Putamen (tissue), 1 donor: ENCODE measurements at regions not wholly inside any gene's neighbourhood (a gene's known extent, or its start where the extent isn't known, plus 50 kb on each side); places are given as distances from the start of the nearest gene placed in this dataset.
"Not testable (repeated sequence)": the region's sequence is repeated elsewhere in the genome, so short reads cannot be mapped to it uniquely, and the experiment has no call there.

Experiments used
- DNase-seq: peaks from one replicate; pipeline ENCODE4 v3.0.0-alpha.2; 2016; ENCODE audit warnings: low spot score

DNA sequence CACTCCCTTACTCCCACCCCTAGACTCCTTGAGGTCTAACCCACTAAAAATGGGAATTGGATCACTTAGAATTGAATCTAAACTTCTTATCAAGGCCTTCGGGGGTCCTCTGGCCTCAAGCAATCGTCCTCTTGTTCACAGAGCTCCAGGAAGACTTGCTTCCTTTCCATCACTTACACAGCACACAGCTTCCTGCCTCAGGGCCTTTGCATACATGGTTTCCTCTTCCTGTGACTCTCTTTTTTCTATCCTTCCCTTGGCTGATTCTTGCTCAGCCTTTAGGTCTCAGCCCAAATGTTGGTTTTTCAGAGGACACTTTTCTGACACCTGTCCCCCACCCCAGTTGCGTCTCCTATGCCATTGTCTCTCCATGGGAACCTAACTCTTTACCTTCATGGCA is 50.0 kb upstream of the ALDH1B1 start:
- no peak for DNase-seq

DNA sequence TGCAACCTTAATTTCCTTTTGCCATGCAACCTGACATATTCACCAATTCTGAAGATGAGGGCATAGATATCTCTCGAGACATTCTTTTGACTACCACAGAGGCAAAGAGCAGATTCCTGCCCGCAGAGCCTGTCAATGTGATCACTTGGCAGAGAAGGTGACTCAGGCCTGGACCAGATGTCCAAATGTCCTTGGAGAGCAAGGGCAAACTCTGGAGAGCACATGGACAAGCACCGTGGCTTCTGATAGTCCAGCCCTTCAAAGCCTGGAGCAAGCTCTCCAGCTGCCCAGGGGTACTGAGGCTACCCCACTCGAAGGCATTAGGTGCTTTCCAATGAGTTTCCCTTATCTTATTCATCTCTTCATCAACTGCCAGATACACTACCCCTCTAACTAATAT is 50.4 kb upstream of the ALDH1B1 start:
- DNase-seq: no peak

DNA sequence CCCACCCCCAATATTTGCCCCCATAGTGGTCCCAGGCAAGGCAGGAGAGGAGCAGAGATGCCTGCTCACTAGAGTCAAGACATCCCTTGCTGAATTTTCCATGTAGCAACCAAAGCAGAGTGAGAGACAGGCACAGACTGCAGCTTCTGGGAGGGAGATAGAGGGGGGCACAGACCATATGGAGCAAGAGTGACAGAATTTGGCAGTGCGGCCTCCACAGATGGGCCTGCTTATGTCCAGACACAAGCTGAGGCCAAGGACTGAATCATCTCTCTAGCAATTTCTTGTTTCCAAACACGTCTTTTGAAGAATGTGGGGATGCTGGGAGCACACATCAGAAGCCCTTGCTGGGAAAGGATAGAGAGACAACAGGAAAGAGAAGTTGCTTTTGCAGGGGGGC is 53.0 kb upstream of the ALDH1B1 start:
- no peak for DNase-seq

DNA sequence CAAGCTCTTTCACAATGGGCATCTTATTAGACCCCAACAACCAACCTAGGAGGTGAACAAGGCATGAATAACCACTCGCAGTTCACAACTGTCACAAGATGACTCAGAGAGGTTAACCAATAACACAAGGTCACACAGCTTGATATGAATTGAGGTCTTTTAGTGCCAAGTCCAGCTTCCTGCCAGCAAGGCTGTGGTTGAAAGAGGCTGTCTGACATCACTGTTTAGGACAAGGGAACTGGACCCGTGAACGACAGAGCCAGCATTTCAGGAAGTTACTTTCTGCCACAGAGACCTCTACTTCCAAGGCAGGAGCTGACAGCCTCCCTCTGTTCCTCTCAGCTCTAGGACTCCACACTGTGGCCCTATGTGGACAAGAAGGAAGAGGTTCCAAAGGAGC is 53.4 kb upstream of the ALDH1B1 start:
- DNase-seq: no peak

DNA sequence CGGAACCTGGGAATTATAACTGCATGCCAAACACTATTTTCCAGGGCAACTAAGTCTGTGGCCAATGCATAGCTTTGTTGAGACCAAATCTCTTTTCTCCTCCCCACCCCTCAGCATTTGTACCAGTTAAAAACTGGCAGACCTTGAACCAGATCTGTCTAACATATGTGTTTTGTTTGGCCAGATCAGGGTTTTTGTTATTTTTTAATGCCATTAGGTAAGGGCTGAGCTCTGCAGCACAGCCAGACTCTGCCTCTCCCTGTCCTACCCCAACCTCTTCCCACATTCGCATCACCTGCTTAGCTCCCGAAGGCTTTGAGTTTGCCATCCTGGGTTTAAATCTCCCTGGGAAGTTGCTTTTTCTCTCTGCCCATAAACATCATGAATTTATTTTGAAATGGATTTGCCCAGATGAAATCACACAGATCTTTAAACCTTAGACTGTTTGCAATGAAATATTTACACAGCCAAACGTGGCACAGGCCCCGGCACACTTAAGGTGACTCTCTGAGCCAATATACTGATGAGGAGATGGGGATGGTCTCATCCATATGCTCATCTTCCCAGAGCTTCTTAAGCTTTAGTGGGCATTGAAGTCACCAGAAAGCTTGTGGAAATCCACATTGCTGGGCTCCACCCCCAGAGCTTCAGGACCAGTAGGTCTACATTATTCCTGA is 54.0 kb upstream of the ALDH1B1 start:
- no peak for DNase-seq

DNA sequence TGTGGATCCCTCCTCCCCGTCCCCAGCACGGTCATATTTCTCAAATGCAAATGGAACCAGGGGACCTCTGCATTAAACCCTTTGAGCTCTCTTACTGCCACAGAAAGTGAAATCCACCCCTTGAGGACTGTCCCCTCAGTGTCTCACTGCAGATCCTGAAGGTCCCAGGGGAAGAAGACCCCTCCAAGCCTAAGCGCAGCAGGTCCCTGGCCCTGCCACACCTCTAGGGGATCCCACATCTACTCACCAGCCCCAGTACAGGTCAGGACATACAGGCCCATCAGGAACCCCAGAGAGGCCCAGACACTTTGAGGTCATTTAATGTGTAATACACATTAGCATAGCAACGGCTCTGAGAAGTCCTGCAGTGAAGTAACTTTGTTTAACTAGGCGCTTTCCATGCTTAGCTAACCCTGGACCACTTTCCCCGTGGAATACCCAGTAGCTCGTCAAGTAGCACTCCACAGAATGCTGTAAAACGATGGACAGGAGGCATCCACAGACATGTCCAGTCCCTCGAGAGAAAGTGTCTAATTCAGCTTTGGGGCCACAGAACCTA is 54.7 kb upstream of the ALDH1B1 start:
- no peak for DNase-seq

DNA sequence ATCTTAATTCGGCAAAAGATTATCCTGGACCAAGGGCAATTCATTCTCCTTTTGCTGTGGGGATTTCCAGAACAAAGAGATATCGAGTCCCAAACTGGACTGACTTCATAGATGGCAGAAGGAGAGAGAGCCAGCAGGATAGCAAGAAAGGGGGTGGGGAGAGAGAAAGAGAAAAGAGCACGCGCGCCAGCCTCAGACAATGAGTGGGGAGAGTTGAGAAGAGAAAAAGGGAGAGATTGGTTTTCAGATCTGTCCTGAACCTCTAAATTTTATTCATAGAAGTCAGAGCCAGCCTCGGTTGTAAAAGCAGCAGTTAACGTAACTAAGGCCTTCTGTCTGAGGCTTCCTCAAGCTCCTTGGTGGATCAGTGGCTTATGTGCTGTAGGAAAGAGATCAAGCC is 55.3 kb upstream of the ALDH1B1 start:
- no peak for DNase-seq

DNA sequence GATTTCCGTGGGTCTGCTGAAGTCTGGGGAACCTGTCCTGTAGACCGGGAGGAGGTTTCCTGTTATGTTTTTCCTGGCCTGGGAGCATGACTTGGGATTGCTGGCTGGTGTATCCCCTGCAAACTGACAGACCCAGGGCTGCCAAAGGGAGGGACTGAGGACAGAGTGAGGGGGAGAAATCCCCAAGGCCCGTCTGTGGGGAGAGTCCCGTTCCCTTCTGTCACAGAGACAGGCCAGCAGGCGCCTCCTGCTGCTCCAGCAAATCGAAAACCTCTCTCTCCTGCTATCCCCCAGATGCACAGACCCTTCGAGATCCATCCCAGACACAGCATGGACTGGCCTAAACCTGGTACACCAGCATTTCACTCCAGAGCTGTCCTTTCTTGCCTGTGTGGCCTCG is 56.2 kb upstream of the ALDH1B1 start:
- DNase-seq: no peak

DNA sequence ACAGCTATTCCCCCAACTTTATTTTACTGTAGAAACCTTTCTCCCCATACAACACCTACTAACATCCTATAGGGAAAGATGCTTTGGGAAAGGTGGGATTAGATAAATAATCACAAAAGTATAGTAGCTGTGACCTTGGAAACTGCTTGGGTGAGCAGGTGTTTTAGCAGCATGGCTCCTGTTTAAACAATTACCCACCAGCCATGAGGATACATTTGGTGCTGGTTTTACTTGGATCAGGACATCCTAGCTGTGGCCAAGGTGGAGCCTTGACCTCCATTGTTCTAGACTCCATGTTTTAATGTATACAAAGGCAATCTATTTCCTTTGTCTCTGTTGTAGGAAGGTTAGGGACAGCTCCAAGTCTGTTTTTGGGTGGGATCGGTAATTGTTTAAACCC is 56.8 kb upstream of the ALDH1B1 start:
- no peak for DNase-seq

DNA sequence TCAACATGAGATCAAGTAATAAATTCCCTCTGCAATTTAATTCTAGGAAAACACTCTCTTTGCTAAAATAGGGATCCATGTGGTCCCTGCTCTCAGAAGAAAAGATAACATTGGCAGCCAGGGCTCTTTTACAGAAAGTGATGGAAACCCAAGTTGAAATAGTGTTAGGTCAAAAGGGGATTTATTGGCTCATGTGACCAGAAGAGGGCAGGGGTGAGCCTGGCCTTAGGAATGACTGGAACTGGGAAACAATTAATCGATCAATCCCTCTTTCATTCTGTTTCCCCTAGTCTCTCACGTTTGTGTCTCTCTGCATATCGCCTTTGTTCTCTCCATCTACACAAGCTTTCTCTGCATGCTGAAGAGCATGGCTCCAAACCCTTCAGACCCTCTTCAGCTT is 58.3 kb upstream of the ALDH1B1 start:
- no peak for DNase-seq

DNA sequence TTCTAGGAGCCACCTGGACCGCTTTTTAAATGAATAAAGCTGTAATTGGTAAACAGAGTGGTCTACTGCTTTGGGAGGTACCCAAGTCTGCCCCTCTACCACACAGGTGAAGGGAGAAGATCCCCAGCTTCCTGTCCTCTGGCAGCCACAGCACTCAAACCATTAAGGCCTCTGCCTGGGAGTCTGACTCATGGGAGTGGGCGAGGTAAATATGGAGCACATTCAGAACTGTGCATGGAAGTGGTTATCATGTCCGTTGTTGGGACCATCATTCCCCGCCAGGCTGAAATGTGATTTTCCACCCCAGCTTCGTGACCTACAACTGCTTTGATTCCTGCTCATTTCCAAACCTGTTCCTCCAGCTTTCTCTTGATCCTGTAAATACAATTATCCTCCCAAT is 59.5 kb upstream of the ALDH1B1 start:
- no peak for DNase-seq

DNA sequence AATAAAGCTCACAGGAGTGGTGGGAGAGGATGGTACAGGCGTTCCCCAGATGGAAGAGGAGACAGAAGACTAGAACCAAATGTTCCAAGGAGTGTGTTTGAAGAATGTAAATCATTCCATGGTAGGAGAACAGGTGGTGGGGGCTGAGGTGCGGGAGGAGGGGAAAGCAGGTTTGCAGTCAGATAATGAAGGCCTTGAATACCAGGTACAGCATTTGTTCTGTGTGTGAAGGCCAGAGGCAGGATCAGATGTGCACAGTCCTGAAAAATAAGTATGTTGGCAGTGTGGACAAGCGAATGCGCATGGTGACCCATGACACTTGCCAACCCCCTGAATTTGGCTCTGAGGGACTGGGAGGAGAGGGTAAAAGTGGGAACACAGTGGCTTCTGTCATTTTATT is 59.9 kb upstream of the ALDH1B1 start:
- no peak for DNase-seq

DNA sequence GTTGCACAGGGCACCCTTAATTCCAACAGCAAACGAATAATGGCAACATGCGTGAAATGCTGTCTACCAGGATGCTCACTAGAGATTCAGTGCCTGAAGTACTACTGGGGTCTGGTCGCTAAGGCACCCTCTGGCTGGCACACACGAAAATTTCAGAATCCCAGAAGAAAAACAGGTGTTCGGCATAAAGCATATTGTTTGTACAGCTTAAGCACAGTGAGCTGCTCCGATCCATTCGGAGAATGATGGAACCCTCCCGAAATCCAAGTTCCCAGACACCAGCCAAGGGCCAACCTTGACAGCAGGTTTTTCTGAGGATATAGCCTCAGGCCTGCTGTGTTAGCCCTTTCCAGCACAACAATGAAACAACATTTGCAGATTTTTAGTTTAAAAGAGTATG is 61.4 kb upstream of the ALDH1B1 start:
- DNase-seq: no peak

DNA sequence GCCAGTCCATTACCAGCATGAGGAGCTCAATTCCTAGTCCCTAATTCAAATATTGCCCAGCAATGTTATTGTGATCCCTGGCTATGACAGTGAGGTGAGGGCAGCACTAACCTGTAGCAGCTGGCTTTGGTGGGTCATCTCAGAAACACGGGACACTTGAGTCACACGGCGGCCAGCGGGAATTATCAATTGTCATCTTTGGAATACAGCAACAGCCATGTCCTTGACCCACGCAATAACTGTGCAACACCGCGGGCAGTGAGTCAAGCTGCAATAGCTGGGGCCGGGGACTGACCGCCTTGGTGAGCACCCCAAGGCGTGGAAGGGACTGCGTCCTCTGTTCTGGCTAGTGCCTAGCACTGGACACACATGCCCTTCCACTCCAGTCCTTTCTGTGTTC is 62.5 kb upstream of the ALDH1B1 start:
- no peak for DNase-seq

DNA sequence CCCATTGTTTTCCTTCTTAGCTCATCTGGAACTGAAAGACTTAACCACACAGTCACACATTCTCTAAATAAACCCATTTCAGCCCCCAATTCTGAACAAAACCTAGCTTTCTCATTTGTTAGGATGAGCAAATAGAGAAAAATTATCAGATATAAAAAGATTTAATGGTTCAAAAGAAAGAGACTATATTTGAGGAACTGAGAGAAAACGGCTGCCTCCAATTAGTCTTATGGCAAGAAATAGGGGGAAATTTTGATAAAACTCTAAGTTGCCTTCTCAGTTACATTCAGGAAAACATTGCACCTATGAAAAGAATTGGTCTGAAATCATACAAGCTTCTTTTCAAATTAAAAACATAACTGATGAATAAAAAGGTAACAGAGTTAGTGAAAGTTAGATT is 63.7 kb upstream of the ALDH1B1 start:
- no peak for DNase-seq

DNA sequence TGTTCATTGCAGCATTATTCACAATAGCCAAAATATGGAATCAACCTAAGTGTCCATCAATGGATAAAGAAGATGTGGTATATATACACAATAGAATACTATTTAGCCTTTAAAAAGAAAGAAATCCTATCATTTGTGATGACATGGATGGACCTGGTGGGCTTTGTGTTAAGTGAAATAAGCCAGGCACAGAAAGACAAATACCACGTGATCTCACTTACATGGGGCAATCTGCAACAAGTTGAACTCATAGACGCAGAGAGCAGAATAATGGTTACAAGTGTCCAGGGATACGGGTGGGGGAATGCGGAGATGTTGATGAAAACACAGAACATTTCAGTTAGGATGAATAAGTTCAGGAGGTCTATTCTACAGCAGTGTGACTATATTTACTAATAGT is 66.4 kb upstream of the ALDH1B1 start:
- DNase-seq: no peak

DNA sequence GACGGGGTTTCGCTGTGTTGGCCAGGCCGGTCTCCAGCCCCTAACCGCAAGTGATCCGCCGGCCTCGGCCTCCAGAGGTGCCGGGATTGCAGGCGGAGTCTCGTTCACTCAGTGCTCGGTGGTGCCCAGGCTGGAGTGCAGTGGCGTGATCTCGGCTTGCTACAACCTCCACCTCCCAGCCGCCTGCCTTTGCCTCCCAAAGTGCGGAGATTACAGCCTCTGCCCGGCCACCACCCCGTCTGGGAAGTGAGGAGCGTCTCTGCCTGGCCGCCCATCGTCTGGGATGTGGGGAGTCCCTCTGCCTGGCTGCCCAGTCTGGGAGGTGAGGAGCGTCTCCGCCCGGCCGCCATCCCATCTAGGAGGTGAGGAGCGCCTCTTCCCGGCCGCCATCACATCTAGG is 68.3 kb upstream of the ALDH1B1 start:
- DNase-seq: not testable (repeated sequence)

DNA sequence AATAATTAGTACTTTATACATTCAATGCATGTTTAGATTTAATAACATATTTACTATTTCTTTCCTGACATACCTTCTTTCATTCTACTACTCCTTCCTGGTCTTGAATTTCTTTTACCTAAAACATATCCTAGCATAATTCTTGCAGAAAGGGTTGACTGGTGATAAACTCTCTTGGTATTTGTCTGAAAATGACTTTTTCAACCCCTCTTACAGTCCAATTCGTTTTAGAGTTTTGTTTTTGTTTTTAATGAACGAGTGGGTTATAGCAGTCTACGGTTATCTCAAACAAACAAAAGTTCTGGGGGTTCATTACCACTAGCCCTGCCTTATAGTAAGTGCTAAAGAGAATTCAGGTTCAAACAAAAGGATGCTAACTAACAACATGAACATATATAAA is 69.6 kb upstream of the ALDH1B1 start:
- DNase-seq: no peak

DNA sequence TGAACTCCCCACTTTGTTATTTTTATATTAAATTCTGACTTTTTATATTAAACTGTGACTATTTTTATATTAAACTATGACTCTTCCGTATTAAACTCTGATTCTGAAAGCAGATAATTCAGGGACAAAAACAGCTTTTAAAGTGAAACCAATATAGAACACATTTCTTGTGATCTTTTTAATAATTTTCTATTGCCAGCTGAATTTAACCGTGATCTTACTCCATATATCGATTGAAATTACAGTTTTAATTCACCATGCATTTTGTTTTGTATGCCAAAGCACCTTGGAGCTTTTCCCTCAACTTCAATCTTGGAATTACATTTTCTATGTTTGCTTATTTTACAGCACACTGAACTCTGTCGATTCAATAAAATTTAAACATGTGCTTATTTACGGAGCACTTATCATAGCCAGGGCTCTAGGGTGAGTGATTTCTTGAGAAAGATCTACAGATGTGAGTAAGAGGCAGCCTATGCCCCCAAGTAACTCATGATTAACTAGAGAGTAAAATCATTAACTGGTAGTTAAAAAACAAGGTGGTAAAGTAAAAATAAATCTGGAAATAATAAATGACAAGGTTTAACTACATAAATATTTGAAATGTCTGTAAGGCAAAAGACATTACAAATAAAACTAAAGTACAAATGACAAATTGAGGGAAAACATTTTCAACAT is 72.9 kb upstream of the ALDH1B1 start:
- DNase-seq: no peak

DNA sequence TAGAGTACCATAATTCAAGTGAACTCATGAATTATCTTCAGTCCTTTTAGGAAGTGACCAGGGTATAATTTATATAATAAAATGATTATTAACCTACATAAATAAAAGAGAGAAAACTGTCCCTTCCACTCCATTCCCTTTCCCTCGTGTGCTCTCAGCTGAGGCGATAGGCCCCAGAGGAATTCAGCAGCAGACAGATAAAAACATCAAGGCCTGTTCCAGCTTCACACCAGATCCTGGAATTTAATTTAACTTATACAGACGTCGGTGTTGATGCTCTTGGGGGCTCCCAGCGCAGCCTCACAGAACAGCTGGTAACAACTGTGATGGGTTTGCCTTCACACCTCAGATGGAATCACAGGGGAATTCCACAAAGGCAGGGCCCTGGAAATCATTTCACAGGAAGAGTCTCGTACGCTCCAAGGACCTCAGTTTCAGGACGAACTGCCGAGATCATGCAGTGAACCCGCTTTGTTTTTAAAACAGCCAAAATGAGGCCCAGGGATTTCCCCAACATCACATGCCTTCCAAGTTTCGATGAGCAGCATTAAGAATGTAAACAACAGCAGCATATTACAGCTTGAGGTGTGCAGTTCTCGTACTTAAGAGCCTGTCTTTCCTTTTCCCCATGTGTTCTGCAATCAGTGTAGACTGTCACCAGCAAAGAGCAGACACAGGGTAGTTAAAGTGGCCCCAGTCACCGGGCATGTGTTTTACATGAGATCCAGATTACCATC is 73.6 kb upstream of the ALDH1B1 start:
- DNase-seq: no peak

DNA sequence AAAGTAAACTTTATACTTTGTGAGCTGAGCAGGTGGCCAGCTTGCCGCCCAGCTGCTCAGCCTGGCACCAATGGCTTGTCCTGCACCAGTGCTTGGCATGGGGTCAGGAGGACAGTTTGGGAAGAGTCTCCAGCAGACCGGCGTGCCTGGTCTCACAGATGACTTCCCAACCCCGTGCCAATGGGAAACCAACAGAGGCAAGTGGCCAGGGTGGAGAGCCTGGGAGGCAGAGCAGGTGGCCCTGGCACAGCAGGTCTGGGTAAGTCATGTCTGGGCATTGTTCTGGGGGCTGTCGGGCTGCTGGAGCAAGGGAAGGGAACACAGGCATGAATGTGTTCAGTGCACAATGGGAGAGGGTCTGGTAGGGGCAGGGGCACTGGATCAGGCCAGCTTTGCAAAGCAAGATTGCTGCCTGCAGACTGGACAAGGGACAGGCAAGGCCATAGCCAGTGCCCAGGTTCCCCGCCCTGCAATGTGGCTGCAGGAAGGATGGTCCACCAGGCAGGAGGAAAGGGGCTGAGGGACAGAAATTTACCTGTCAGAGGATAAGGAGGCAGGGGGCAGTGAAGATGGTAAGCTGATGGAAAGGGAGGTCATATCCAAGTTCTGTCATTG is 76.2 kb upstream of the ALDH1B1 start:
- no peak for DNase-seq

DNA sequence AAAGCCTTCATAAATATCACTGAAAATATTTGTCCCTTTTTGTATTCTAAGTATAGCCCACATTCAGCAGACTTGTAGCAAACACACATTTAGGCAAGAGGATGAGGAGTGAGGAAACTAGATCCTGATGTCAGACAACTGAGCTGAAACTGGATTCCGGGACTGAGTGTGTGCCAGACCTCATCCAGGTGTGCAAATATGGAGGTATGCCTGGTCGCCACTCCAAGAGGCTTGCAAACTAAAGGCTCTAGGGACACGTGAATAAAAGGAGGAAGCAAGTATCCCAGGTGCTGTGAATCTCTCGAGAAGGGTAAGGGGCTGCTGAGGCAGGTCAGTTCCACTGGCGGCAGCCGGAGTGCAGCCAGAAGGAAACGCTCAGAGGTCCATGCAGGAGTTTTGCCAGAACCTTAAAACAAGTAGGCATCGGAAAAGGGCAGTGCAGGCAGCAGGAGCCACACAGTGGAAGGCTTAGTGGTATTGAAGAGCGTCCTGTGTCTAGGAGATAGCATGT is 77.4 kb upstream of the ALDH1B1 start:
- no peak for DNase-seq

DNA sequence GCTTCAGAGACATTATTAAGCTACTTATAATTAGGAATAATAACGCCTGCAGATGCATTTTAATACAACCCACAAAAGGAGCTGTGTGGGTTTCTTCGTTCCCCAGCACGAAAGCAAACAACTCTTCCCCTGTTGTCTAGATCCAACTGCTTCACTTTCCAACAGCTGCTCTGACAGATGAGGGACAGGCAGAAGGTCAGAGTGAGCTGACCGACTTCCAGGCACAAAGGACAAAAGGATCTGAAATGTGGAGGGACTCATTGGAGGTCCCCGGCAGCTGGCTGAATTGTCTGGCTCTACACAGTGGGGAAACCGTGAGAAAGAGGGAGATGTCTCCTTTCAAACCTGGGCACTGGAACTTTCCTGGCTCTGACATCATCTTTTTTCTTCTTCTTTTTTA is 79.1 kb upstream of the ALDH1B1 start:
- no peak for DNase-seq
